Fibroblast of lung (primary cell): ENCODE measurements at regions not wholly inside any gene's neighbourhood (a gene's known extent, or its start where the extent isn't known, plus 50 kb on each side); places are given as distances from the start of the nearest gene placed in this dataset.

Experiments
- CTCF ChIP-seq, 2 donors: IDR thresholded peaks in 1 of 2; conservative IDR thresholded peaks in 1 of 2; 1 replicate in 1 of 2; 2 replicates in 1 of 2; pipeline ENCODE4 v1.5.1; 2011 to 2012; ENCODE audit warnings: low read length in 2 of 2, control low read depth in 1 of 2, inconsistent platforms in 1 of 2, low read depth in 1 of 2, mild to moderate bottlenecking in 1 of 2
- EZH2 ChIP-seq: IDR thresholded peaks from 2 replicates; pipeline ENCODE4 v1.5.1; 2012; ENCODE audit warnings: low read length, control low read depth, mild to moderate bottlenecking; ENCODE audit errors: missing control alignments

GRCh38 chr6:132974122-132974521 lies 159.8 kb downstream of the RPS12 start:
- TF ChIP-seq CTCF (conservative IDR thresholded peaks at IDR 0.05 in 1 of 2, IDR thresholded peaks at IDR 0.05 in 1 of 2; ENCODE audit: low read depth in 1 of 2, low read length in 2 of 2) (no peak), EZH2 (no peak)
